ENCODE measurements at regions not wholly inside any gene's neighbourhood (a gene's known extent, or its start where the extent isn't known, plus 50 kb on each side); places are given as distances from the start of the nearest gene placed in this dataset.

- no peaks in the 10 kb centered on the region for H3K4me1 ChIP-seq
- no peak overlapping the region for H3K27ac ChIP-seq (replicated peaks)
- no peaks in the 10 kb centered on the region for H3K27me3 ChIP-seq (ENCODE audit: low read depth)
- H3K4me3 ChIP-seq, result no peak overlapping the region
- no peak for TF ChIP-seq CTCF (IDR thresholded peaks at IDR 0.05; ENCODE audit: borderline replicate concordance)
- H3K36me3 ChIP-seq, result no peaks in the 10 kb centered on the region
- H3K9me3 ChIP-seq (replicated peaks), result peaks cover 14% of the 10 kb centered on the region
- no peak for DNase-seq
- intact Hi-C loops (cut with micrococcal nuclease), result no loop called here
Observed at GRCh38 chr11:13120691-13121090, 111.6 kb downstream of the RASSF10 start.

- DNase-seq, result no peak
- H3K27ac ChIP-seq (replicated peaks), result no peak overlapping the region
- H3K4me1 ChIP-seq, result no peaks in the 10 kb centered on the region
- TF ChIP-seq CTCF (IDR thresholded peaks at IDR 0.05; ENCODE audit: borderline replicate concordance), result no peak
- H3K27me3 ChIP-seq (ENCODE audit: low read depth), result peaks cover 11% of the 10 kb centered on the region
- intact Hi-C loops (cut with micrococcal nuclease), result no loop called here
- H3K36me3 ChIP-seq, result no peaks in the 10 kb centered on the region
- H3K4me3 ChIP-seq, result no peak overlapping the region
- H3K9me3 ChIP-seq (replicated peaks), result peaks cover 28% of the 10 kb centered on the region
Observed at GRCh38 chr11:13126430-13126829, 117.3 kb downstream of the RASSF10 start.

- intact Hi-C loops (cut with micrococcal nuclease), result no loop called here
- H3K27me3 ChIP-seq (ENCODE audit: low read depth), result peaks cover 11% of the 10 kb centered on the region
- no peak for DNase-seq
- H3K36me3 ChIP-seq, result no peaks in the 10 kb centered on the region
- peaks cover 35% of the 10 kb centered on the region for H3K9me3 ChIP-seq (replicated peaks)
- TF ChIP-seq CTCF (IDR thresholded peaks at IDR 0.05; ENCODE audit: borderline replicate concordance), result no peak
- no peak overlapping the region for H3K27ac ChIP-seq (replicated peaks)
- H3K4me1 ChIP-seq, result no peaks in the 10 kb centered on the region
- no peak overlapping the region for H3K4me3 ChIP-seq
Observed at GRCh38 chr11:13127161-13127560, 118.0 kb downstream of the RASSF10 start.

GRCh38 chr11:13128354-13128753 is 119.2 kb downstream of the RASSF10 start:
- Histone ChIP-seq H3K4me1 (no peaks in the 10 kb centered on the region), H3K4me3 (no peak overlapping the region), H3K27me3 (ENCODE audit: low read depth) (peaks cover 11% of the 10 kb centered on the region), H3K36me3 (no peaks in the 10 kb centered on the region), H3K27ac (replicated peaks) (no peak overlapping the region), H3K9me3 (replicated peaks) (peaks cover 26% of the 10 kb centered on the region)
- no peak for TF ChIP-seq CTCF (IDR thresholded peaks at IDR 0.05; ENCODE audit: borderline replicate concordance)
- intact Hi-C loops (cut with micrococcal nuclease), result no loop called here
- DNase-seq, result no peak

- H3K9me3 ChIP-seq (replicated peaks), result peaks cover 21% of the 10 kb centered on the region
- H3K4me1 ChIP-seq, result peaks cover 10% of the 10 kb centered on the region
- no peak overlapping the region for H3K27ac ChIP-seq (replicated peaks)
- H3K36me3 ChIP-seq, result no peaks in the 10 kb centered on the region
- intact Hi-C loops (cut with micrococcal nuclease), result no loop called here
- peaks cover 7% of the 10 kb centered on the region for H3K27me3 ChIP-seq (ENCODE audit: low read depth)
- H3K4me3 ChIP-seq, result no peak overlapping the region
- no peak for DNase-seq
- TF ChIP-seq CTCF (IDR thresholded peaks at IDR 0.05; ENCODE audit: borderline replicate concordance), result no peak
Observed at GRCh38 chr11:13134066-13134465, 125.0 kb downstream of the RASSF10 start.

- Histone ChIP-seq H3K9me3 (replicated peaks) (peaks cover 21% of the 10 kb centered on the region), H3K36me3 (no peaks in the 10 kb centered on the region), H3K27me3 (ENCODE audit: low read depth) (peaks cover 7% of the 10 kb centered on the region), H3K4me3 (no peak overlapping the region), H3K4me1 (peaks cover 10% of the 10 kb centered on the region), H3K27ac (replicated peaks) (no peak overlapping the region)
- no peak for TF ChIP-seq CTCF (IDR thresholded peaks at IDR 0.05; ENCODE audit: borderline replicate concordance)
- DNase-seq, result no peak
- intact Hi-C loops (cut with micrococcal nuclease), result no loop called here
Observed at GRCh38 chr11:13134886-13135285, 125.8 kb downstream of the RASSF10 start.

All from left ventricle myocardium inferior (tissue), 1 donor.